ENCODE measurements at regions not wholly inside any gene's neighbourhood (a gene's known extent, or its start where the extent isn't known, plus 50 kb on each side); places are given as distances from the start of the nearest gene placed in this dataset.

DNA sequence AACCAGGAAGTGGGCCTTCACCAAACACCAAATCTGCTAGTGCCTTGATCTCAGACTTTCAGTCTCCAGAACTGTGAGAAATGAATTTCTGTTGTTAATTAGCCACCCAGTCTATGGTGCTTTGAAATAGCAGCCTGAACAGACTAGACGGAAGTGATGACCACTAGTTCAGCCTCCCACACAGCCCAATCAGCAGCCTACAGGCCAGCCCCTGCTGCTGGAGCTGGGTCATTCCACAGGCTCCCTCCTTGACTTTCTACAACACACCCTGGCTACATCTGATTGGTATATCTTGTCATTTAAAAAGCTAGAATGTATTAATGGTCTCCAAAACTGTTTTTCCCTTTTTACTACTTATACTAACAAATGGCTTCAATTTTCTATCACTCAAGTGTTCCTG is 277.2 kb upstream of the TAC1 start:
- no peaks in the 10 kb centered on the region for H3K27me3 ChIP-seq (ENCODE audit: control insufficient read depth, insufficient read depth, low read length)
- no peaks in the 10 kb centered on the region for H3K36me3 ChIP-seq (ENCODE audit: control insufficient read depth, insufficient read depth, low read length)
- no peak overlapping the region for H2AFZ ChIP-seq (ENCODE audit: low read length)
- H3K9me3 ChIP-seq (ENCODE audit: control insufficient read depth, insufficient read depth, low read depth, low read length) = no peaks in the 10 kb centered on the region
- no peak overlapping the region for H3K4me3 ChIP-seq (replicated peaks in 1 of 4; ENCODE audit: control extremely low read depth in 1 of 4, insufficient read depth in 1 of 4, low read depth in 3 of 4, low read length in 4 of 4)
- H3K4me1 ChIP-seq (ENCODE audit: control insufficient read depth, extremely low read depth, insufficient read depth, low read length) = no peaks in the 10 kb centered on the region
- no peak overlapping the region for H3K9ac ChIP-seq (ENCODE audit: insufficient read depth, low read length)
- no peak overlapping the region for H3K27ac ChIP-seq (ENCODE audit: insufficient read depth, low read length)
- H3K79me2 ChIP-seq (ENCODE audit: control insufficient read depth, insufficient read depth, low read length) = no peaks in the 10 kb centered on the region
- H3K4me2 ChIP-seq (ENCODE audit: extremely low read depth, insufficient read depth, low read length) = no peak overlapping the region
- no peaks in the 10 kb centered on the region for H4K20me1 ChIP-seq (ENCODE audit: control insufficient read depth, extremely low read depth, insufficient read depth, low read length)
- TF ChIP-seq EZH2 (IDR thresholded peaks at IDR 0.05; ENCODE audit: low read length, missing control alignments) = no peak
- TF ChIP-seq, protein P1, sequence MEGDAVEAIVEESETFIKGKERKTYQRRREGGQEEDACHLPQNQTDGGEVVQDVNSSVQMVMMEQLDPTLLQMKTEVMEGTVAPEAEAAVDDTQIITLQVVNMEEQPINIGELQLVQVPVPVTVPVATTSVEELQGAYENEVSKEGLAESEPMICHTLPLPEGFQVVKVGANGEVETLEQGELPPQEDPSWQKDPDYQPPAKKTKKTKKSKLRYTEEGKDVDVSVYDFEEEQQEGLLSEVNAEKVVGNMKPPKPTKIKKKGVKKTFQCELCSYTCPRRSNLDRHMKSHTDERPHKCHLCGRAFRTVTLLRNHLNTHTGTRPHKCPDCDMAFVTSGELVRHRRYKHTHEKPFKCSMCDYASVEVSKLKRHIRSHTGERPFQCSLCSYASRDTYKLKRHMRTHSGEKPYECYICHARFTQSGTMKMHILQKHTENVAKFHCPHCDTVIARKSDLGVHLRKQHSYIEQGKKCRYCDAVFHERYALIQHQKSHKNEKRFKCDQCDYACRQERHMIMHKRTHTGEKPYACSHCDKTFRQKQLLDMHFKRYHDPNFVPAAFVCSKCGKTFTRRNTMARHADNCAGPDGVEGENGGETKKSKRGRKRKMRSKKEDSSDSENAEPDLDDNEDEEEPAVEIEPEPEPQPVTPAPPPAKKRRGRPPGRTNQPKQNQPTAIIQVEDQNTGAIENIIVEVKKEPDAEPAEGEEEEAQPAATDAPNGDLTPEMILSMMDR (conservative IDR thresholded peaks at IDR 0.05 in 1 of 2, IDR thresholded peaks at IDR 0.05 in 1 of 2; ENCODE audit: low read depth in 1 of 2, low read length in 2 of 2) = no peak
- no peak for DNase-seq (ENCODE audit: low read depth in 2 of 2)

DNA sequence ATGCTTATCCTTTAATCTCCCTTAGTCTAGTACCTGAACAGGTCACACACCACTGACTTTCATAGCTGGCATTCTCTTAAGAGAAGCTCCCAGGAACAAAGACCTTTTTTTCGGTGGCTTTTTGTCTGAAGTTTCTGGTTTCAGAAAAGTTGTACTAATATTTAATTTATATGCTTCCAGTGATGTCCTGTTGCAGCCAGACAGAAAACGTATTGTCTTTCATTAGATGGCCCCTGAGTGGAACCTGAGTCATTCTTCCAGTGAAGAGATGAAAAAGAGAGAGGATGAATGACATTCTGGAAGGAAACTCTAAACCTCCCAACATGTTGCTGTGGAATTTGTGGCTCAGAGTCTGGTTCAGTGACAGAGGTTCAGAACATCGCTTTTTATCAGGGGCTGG is 274.8 kb upstream of the TAC1 start:
- Histone ChIP-seq H3K9me3 (ENCODE audit: control insufficient read depth, insufficient read depth, low read depth, low read length) (no peaks in the 10 kb centered on the region), H3K27ac (ENCODE audit: insufficient read depth, low read length) (no peak overlapping the region), H4K20me1 (ENCODE audit: control insufficient read depth, extremely low read depth, insufficient read depth, low read length) (no peaks in the 10 kb centered on the region), H3K4me1 (ENCODE audit: control insufficient read depth, extremely low read depth, insufficient read depth, low read length) (no peaks in the 10 kb centered on the region), H3K4me2 (ENCODE audit: extremely low read depth, insufficient read depth, low read length) (no peak overlapping the region), H3K27me3 (ENCODE audit: control insufficient read depth, insufficient read depth, low read length) (no peaks in the 10 kb centered on the region), H3K79me2 (ENCODE audit: control insufficient read depth, insufficient read depth, low read length) (no peaks in the 10 kb centered on the region), H3K9ac (ENCODE audit: insufficient read depth, low read length) (no peak overlapping the region), H3K36me3 (ENCODE audit: control insufficient read depth, insufficient read depth, low read length) (no peaks in the 10 kb centered on the region), H3K4me3 (replicated peaks in 1 of 4; ENCODE audit: control extremely low read depth in 1 of 4, insufficient read depth in 1 of 4, low read depth in 3 of 4, low read length in 4 of 4) (no peak overlapping the region), H2AFZ (ENCODE audit: low read length) (no peak overlapping the region)
- DNase-seq (ENCODE audit: low read depth in 2 of 2) = no peak
- TF ChIP-seq EZH2 (IDR thresholded peaks at IDR 0.05; ENCODE audit: low read length, missing control alignments) = no peak
- TF ChIP-seq, protein P1 (conservative IDR thresholded peaks at IDR 0.05 in 1 of 2, IDR thresholded peaks at IDR 0.05 in 1 of 2; ENCODE audit: low read depth in 1 of 2, low read length in 2 of 2) = no peak

DNA sequence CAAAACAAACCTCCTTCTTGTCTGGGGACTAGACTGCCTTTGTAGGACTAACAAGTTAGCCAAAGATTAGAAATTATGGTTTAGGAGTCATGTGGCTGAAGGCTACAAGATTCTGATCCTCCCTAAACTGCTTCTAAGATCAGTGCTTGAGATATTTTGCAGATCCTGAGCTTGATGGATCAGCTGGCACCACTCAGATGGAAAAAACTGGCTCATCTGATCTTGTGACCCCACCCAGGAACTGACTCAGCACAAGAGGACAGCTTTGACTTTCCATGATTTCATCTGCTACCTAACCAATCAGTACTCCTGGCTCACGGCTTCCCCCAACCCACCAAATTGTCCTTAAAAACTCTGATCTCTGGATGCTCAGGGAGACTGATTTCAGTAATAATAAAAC is 271.5 kb upstream of the TAC1 start:
- Histone ChIP-seq H4K20me1 (ENCODE audit: control insufficient read depth, extremely low read depth, insufficient read depth, low read length) (no peaks in the 10 kb centered on the region), H3K27me3 (ENCODE audit: control insufficient read depth, insufficient read depth, low read length) (no peaks in the 10 kb centered on the region)

More for the DNA sequence above, 271.5 kb upstream of the TAC1 start:
- Histone ChIP-seq H3K9me3 (ENCODE audit: control insufficient read depth, insufficient read depth, low read depth, low read length) (no peaks in the 10 kb centered on the region), H3K9ac (ENCODE audit: insufficient read depth, low read length) (no peak overlapping the region), H3K36me3 (ENCODE audit: control insufficient read depth, insufficient read depth, low read length) (no peaks in the 10 kb centered on the region), H3K27ac (ENCODE audit: insufficient read depth, low read length) (no peak overlapping the region), H3K4me3 (replicated peaks in 1 of 4; ENCODE audit: control extremely low read depth in 1 of 4, insufficient read depth in 1 of 4, low read depth in 3 of 4, low read length in 4 of 4) (no peak overlapping the region), H3K79me2 (ENCODE audit: control insufficient read depth, insufficient read depth, low read length) (no peaks in the 10 kb centered on the region), H3K4me1 (ENCODE audit: control insufficient read depth, extremely low read depth, insufficient read depth, low read length) (no peaks in the 10 kb centered on the region), H2AFZ (ENCODE audit: low read length) (no peak overlapping the region), H3K4me2 (ENCODE audit: extremely low read depth, insufficient read depth, low read length) (no peak overlapping the region)
- DNase-seq (ENCODE audit: low read depth in 2 of 2) = no peak
- no peak for TF ChIP-seq EZH2 (IDR thresholded peaks at IDR 0.05; ENCODE audit: low read length, missing control alignments)
- TF ChIP-seq, protein P1 (conservative IDR thresholded peaks at IDR 0.05 in 1 of 2, IDR thresholded peaks at IDR 0.05 in 1 of 2; ENCODE audit: low read depth in 1 of 2, low read length in 2 of 2) = no peak
